GM12878 (cell line): ENCODE measurements at regions not wholly inside any gene's neighbourhood (a gene's known extent, or its start where the extent isn't known, plus 50 kb on each side); places are given as distances from the start of the nearest gene placed in this dataset.

Experiments used
- ATAC-seq: fragments of 200-7000 bp; cut with Tn5 transposase; 3 replicates; pipeline ENCODE4 v1.9.1; 2020; ENCODE audit warnings: mild to moderate bottlenecking, moderate library complexity
- BruUV-seq: library from RNA; stranded (reverse); fragments of 400-500 nt; replicated peaks from 2 replicates; lab custom pipeline; 2021; lab: Mats Ljungman, UMichigan
- CTCF ChIA-PET: fragments of 300-600 bp; sonication (Branson Sonifier 250); formaldehyde crosslinking; extraction: SDS; loops from one replicate; lab custom pipeline; 2021; ENCODE audit warnings: inconsistent platforms; lab: Yijun Ruan, JAX
- POLR2A ChIA-PET: fragments of 350-600 bp; formaldehyde crosslinking; extraction: SDS; loops from one replicate; lab custom pipeline; 2021; ENCODE audit warnings: inconsistent platforms; lab: Charles Lee
- RAD21 ChIA-PET: fragments of 300-600 bp; sonication (Branson Sonifier 250); formaldehyde crosslinking; loops from one replicate; lab custom pipeline; 2023; ENCODE audit warnings: antibody characterized with exemption; ENCODE audit not compliant: unreplicated experiment; lab: Charles Lee
- SMC1A ChIA-PET: fragments of 300-600 bp; sonication (Branson Sonifier 250); formaldehyde crosslinking; loops from one replicate; lab custom pipeline; 2023; ENCODE audit not compliant: unreplicated experiment, uncharacterized antibody; lab: Charles Lee
- DNase-seq: peaks from one replicate; pipeline ENCODE4 v3.0.0-alpha.2; 2011; ENCODE audit warnings: low read depth, low spot score
- FAIRE-seq: peaks from 3 replicates; lab custom pipeline; 2011; peaks lifted over from hg19 to GRCh38; lab: Jason Lieb, UNC
- H2AFZ ChIP-seq: 2 replicates; pipeline ENCODE4 v1.6.0; 2011; ENCODE audit warnings: low read depth, low read length, control low read depth; ENCODE audit not compliant: control insufficient read depth
- H3K27ac ChIP-seq: 2 replicates; pipeline ENCODE4 v1.5.1; 2011; ENCODE audit warnings: control low read depth; ENCODE audit not compliant: control insufficient read depth, insufficient read depth
- H3K27me3 ChIP-seq, 2 experiments: replicated peaks in 1 of 2; 2 replicates each; pipeline versions ENCODE4 v1.6.0 to v1.6.1; 2011; ENCODE audit warnings: low read length in 1 of 2; ENCODE audit not compliant: control insufficient read depth in 2 of 2, insufficient read depth in 2 of 2
- H3K36me3 ChIP-seq, 2 experiments: 2 replicates each; pipeline ENCODE4 v1.5.1; 2011; ENCODE audit warnings: low read length in 1 of 2; ENCODE audit not compliant: control insufficient read depth in 2 of 2, insufficient read depth in 2 of 2
- H3K4me1 ChIP-seq: 2 replicates; pipeline ENCODE4 v1.6.1; 2011; ENCODE audit warnings: mild to moderate bottlenecking, low read length, moderate library complexity, mixed read lengths; ENCODE audit not compliant: control insufficient read depth, insufficient read depth
- H3K4me2 ChIP-seq: 2 replicates; pipeline ENCODE4 v1.6.0; 2011; ENCODE audit warnings: control low read depth; ENCODE audit not compliant: control insufficient read depth, insufficient read depth
- H3K4me3 ChIP-seq: fragments of 200-600 bp; sonication (generic); 2 replicates; pipeline ENCODE4 v1.5.1; 2016
- H3K79me2 ChIP-seq: 2 replicates; pipeline ENCODE4 v1.6.0; 2011; ENCODE audit warnings: low read length; ENCODE audit not compliant: control insufficient read depth, insufficient read depth
- H3K9ac ChIP-seq: 2 replicates; pipeline ENCODE4 v1.8.0; 2011; ENCODE audit warnings: low read length, control low read depth, mixed read lengths; ENCODE audit not compliant: control insufficient read depth, insufficient read depth
- H3K9me3 ChIP-seq: replicated peaks from 3 replicates; pipeline ENCODE4 v1.5.1; 2011; ENCODE audit warnings: mild to moderate bottlenecking, low read length; ENCODE audit not compliant: control insufficient read depth, insufficient read depth
- H4K20me1 ChIP-seq: 2 replicates; pipeline ENCODE4 v1.6.0; 2011; ENCODE audit not compliant: control insufficient read depth, insufficient read depth
- BRCA1 ChIP-seq: IDR thresholded peaks from 2 replicates; pipeline ENCODE4 v1.6.1; 2011; ENCODE audit warnings: low read depth, low read length, improper control_type of control experiment
- CBX3 ChIP-seq: fragments of 200-600 bp; sonication (generic); IDR thresholded peaks from 2 replicates; pipeline ENCODE4 v1.6.1; 2016; ENCODE audit warnings: low read depth, borderline replicate concordance
- EGR1 ChIP-seq, 2 experiments: IDR thresholded peaks; 1 replicate in 1 of 2; 2 replicates in 1 of 2; pipeline ENCODE4 v1.6.1; 2011 to 2012; ENCODE audit warnings: low read depth in 2 of 2, low read length in 2 of 2, borderline replicate concordance in 1 of 2, mild to moderate bottlenecking in 1 of 2, moderate library complexity in 1 of 2
- IRF4 ChIP-seq: IDR thresholded peaks from 2 replicates; pipeline ENCODE4 v1.6.1; 2011; ENCODE audit warnings: low read depth, low read length
- PAX8 ChIP-seq: fragments of 450-650 bp; IDR thresholded peaks from 2 replicates; pipeline ENCODE4 v1.6.1; 2017; ENCODE audit warnings: mild to moderate bottlenecking, moderate library complexity
- REST ChIP-seq: IDR thresholded peaks from 2 replicates; pipeline ENCODE4 v1.6.1; 2012; ENCODE audit warnings: mild to moderate bottlenecking, low read depth, low read length
- WGBS: methylation state at CpG from one replicate; pipeline ENCODE4 v1.1.6; 2016; ENCODE audit warnings: low lambda C conversion rate; ENCODE audit not compliant: insufficient replicate concordance, insufficient coverage; ENCODE audit errors: missing lambda C conversion rate; 5-methylcytosine and 5-hydroxymethylcytosine counted together
- in situ Hi-C: fragments of 300-500 bp; cut with MboI; formaldehyde crosslinking; loops from 9 replicates; pipeline ENCODE4 v1.14.3; 2018; ENCODE audit warnings: mixed read lengths
- intact Hi-C: fragments of 100-400 bp; cut with micrococcal nuclease; formaldehyde crosslinking; loops from one replicate; pipeline ENCODE4 v1.14.2; 2022; ENCODE audit not compliant: unreplicated experiment

DNA sequence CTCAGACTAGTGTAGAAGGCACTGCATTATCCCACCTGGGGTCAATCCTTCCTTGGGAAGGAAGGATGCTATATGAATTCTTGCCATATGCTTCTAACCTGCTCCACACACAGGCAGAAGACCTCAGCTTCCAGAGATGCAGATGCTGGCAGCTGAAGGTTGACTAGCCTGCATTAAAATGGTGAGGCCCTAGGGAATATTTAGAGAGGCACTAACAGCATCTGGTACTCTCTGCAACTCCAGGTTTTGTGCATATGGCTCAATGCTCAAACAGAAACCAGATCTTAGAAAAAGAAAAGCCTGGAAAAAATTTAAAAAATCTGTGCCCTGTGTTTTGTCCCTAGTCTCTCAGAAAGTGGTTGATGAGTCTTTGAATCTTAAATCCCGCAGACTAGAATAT lies 56.0 kb upstream of the MYRIP start (continued):
- TF ChIP-seq REST (no peak), EGR1 (IDR thresholded peaks at IDR 0.05; ENCODE audit: borderline replicate concordance in 1 of 2, low read depth in 2 of 2, low read length in 2 of 2) (no peak), PAX8 (no peak), CBX3 (no peak)

DNA sequence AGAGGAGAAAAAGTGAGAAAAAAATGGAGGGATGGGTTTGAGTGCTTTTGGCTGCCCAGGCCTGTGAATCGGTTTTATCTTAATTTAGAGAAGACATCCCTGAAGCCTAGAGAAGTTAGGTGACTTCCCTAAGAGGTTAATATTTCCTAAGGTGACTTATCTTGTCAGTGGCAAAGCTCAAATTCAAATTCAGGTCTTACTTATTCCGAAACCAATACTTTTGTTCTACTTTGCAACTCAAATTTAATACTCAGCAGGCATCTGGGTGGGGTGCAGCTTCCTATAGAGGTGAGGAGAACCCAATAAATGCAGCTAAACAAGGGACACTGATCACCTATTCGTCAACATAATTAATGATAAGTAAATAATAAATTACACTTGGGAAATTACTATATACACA lies 54.9 kb upstream of the MYRIP start:
- Histone ChIP-seq H3K4me1 (no peaks in the 10 kb centered on the region), H3K36me3 (no peaks in the 10 kb centered on the region), H3K4me3 (no peak overlapping the region), H3K9ac (no peak overlapping the region), H3K79me2 (no peaks in the 10 kb centered on the region), H3K27ac (no peak overlapping the region), H3K9me3 (no peaks in the 10 kb centered on the region), H2AFZ (no peak overlapping the region), H3K4me2 (no peak overlapping the region), H4K20me1 (no peaks in the 10 kb centered on the region), H3K27me3 (no peaks in the 10 kb centered on the region)
- 4% methylated on average over 3 of the region's 3 CpGs for WGBS
- ChIA-PET POLR2A (no interaction called here), SMC1A (no interaction called here), RAD21 (no interaction called here), CTCF (interaction anchor here (0.6 kb wide), 1 partner anchor 140 kb away, joined by 3 read pairs; no protein-coding TSS in a partner anchor)
- FAIRE-seq: no peak
- ATAC-seq: peak; percentile 72
- in situ Hi-C loops (no loop called here), intact Hi-C loops (no loop called here)
- no TSS peak for BruUV-seq
- TF ChIP-seq BRCA1 (no peak), IRF4 (no peak)
- no peak for DNase-seq
